K562 (cell line): ENCODE measurements at regions not wholly inside any gene's neighbourhood (a gene's known extent, or its start where the extent isn't known, plus 50 kb on each side); places are given as distances from the start of the nearest gene placed in this dataset.
A peak's percentile ranks its signal among the peaks of the same experiment; 100 is the strongest.

Experiments
- GABPB2 ChIP-seq: fragments of 250-450 bp; sonication (Bioruptor Pico); conservative IDR thresholded peaks from 2 replicates; pipeline ENCODE4 v1.5.1; 2021; ENCODE audit warnings: mild to moderate bottlenecking
- NCOR1 ChIP-seq: fragments of 450-650 bp; IDR thresholded peaks from 2 replicates; pipeline ENCODE4 v1.6.1; 2016; ENCODE audit warnings: mild to moderate bottlenecking, moderate library complexity
- PPARD ChIP-seq: fragments of 250-450 bp; sonication (Bioruptor Pico); IDR thresholded peaks from 2 replicates; pipeline ENCODE4 v1.8.0; 2022; ENCODE audit warnings: inconsistent platforms, mild to moderate bottlenecking, moderate library complexity
- RFX7 ChIP-seq: fragments of 250-450 bp; sonication (Bioruptor Pico); IDR thresholded peaks from 2 replicates; pipeline ENCODE4 v1.5.1; 2021; ENCODE audit warnings: mild to moderate bottlenecking
- SAP30 ChIP-seq: fragments of 200-600 bp; sonication (generic); IDR thresholded peaks from 2 replicates; pipeline ENCODE4 v1.6.1; 2012; ENCODE audit warnings: borderline replicate concordance, low read depth, mild to moderate bottlenecking, moderate library complexity, low read length, control low read depth, inconsistent platforms; ENCODE audit not compliant: insufficient read depth, poor library complexity, severe bottlenecking
- STAT5B ChIP-seq: fragments of 250-450 bp; sonication (Bioruptor Pico); IDR thresholded peaks from 2 replicates; pipeline ENCODE4 v1.8.0; 2021; ENCODE audit warnings: mild to moderate bottlenecking, inconsistent platforms
- ZKSCAN3 ChIP-seq: fragments of 250-450 bp; sonication (Bioruptor Pico); IDR thresholded peaks from 2 replicates; pipeline ENCODE4 v1.4.0; 2020
- ZNF644 ChIP-seq: fragments of 200-800 bp; sonication (Bioruptor generic); IDR thresholded peaks from 2 replicates; pipeline ENCODE4 v1.6.1; 2016; ENCODE audit warnings: low read depth, missing genetic modification characterization, missing compliant biosample characterization
- ZNF695 ChIP-seq: fragments of 450-650 bp; formaldehyde crosslinking; IDR thresholded peaks from 2 replicates; pipeline ENCODE4 v1.4.0; 2020; ENCODE audit warnings: mild to moderate bottlenecking, moderate library complexity
- TF ChIP-seq, protein P1 (sequence below): IDR thresholded peaks from 3 replicates; pipeline ENCODE4 v1.6.1; 2011; ENCODE audit warnings: borderline replicate concordance, mild to moderate bottlenecking; ENCODE audit not compliant: insufficient read length, insufficient read depth
- TF ChIP-seq, protein P2 (sequence below), 2 experiments: fragments of 450-650 bp in 1 of 2; sonication (generic) in 1 of 2; formaldehyde crosslinking; conservative IDR thresholded peaks; 2 replicates each; pipeline versions ENCODE4 v1.4.0 to v1.8.1; 2020 to 2022; ENCODE audit warnings: mild to moderate bottlenecking in 1 of 2, missing genetic modification reagents in 1 of 2
- TF ChIP-seq, protein P3 (sequence below): sonication (generic); formaldehyde crosslinking; IDR thresholded peaks from 2 replicates; pipeline ENCODE4 v1.8.1; 2023; ENCODE audit warnings: mild to moderate bottlenecking, missing genetic modification reagents, moderate library complexity
- TF ChIP-seq, protein P4 (sequence below): fragments of 200-800 bp; sonication (Bioruptor generic); IDR thresholded peaks from 2 replicates; pipeline ENCODE4 v1.6.1; 2017; ENCODE audit warnings: missing genetic modification characterization, missing compliant biosample characterization
- TF ChIP-seq, protein P5 (sequence below): sonication (generic); IDR thresholded peaks from 2 replicates; pipeline ENCODE4 v1.6.1; 2016
- TF ChIP-seq, protein P6 (sequence below): fragments of 450-650 bp; formaldehyde crosslinking; IDR thresholded peaks from 2 replicates; pipeline ENCODE4 v1.4.0; 2022; ENCODE audit warnings: mild to moderate bottlenecking, moderate library complexity
- TF ChIP-seq, protein P7 (sequence below): fragments of 250-450 bp; sonication (Bioruptor Pico); IDR thresholded peaks from 2 replicates; pipeline ENCODE4 v1.4.0; 2020; ENCODE audit warnings: borderline replicate concordance
- TF ChIP-seq, protein P8 (sequence below): fragments of 450-650 bp; formaldehyde crosslinking; IDR thresholded peaks from 2 replicates; pipeline ENCODE4 v1.4.0; 2020; ENCODE audit warnings: mild to moderate bottlenecking, moderate library complexity

DNA sequence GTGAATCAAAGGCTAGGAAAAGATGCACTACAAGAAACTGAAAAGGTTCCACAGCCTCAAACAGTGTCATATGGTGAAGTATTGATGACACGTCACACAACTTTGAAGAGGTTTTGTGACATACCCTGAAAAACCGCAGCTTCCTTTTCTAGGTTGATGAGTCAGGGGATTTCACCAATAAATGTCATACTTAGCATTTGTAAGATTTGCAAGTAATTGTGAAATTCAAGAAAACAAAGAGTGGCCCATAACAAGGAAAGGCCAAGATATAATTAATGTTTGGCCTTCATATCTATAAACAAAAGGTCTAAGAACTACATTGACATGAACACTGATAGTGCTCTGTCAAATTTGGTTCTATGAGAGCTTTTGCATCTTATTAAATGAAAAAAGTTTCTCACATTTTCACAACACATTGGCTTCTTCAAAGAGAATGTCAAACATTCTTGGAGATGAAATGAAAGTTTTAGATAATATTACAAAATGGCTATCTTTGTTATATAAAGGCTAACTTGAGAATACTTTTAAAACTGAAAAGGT, 62.0 kb upstream of the NAMPT start (continued):
- TF ChIP-seq, protein P1, sequence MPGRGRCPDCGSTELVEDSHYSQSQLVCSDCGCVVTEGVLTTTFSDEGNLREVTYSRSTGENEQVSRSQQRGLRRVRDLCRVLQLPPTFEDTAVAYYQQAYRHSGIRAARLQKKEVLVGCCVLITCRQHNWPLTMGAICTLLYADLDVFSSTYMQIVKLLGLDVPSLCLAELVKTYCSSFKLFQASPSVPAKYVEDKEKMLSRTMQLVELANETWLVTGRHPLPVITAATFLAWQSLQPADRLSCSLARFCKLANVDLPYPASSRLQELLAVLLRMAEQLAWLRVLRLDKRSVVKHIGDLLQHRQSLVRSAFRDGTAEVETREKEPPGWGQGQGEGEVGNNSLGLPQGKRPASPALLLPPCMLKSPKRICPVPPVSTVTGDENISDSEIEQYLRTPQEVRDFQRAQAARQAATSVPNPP: no peak
- TF ChIP-seq, protein P2, sequence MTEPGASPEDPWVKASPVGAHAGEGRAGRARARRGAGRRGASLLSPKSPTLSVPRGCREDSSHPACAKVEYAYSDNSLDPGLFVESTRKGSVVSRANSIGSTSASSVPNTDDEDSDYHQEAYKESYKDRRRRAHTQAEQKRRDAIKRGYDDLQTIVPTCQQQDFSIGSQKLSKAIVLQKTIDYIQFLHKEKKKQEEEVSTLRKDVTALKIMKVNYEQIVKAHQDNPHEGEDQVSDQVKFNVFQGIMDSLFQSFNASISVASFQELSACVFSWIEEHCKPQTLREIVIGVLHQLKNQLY (CRISPR knock-in tag; conservative IDR thresholded peaks at IDR 0.05): no peak
- TF ChIP-seq, protein P3, sequence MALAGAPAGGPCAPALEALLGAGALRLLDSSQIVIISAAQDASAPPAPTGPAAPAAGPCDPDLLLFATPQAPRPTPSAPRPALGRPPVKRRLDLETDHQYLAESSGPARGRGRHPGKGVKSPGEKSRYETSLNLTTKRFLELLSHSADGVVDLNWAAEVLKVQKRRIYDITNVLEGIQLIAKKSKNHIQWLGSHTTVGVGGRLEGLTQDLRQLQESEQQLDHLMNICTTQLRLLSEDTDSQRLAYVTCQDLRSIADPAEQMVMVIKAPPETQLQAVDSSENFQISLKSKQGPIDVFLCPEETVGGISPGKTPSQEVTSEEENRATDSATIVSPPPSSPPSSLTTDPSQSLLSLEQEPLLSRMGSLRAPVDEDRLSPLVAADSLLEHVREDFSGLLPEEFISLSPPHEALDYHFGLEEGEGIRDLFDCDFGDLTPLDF (CRISPR knock-in tag): no peak
- TF ChIP-seq, protein P4, sequence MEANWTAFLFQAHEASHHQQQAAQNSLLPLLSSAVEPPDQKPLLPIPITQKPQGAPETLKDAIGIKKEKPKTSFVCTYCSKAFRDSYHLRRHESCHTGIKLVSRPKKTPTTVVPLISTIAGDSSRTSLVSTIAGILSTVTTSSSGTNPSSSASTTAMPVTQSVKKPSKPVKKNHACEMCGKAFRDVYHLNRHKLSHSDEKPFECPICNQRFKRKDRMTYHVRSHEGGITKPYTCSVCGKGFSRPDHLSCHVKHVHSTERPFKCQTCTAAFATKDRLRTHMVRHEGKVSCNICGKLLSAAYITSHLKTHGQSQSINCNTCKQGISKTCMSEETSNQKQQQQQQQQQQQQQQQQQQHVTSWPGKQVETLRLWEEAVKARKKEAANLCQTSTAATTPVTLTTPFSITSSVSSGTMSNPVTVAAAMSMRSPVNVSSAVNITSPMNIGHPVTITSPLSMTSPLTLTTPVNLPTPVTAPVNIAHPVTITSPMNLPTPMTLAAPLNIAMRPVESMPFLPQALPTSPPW (CRISPR knock-in tag): peak; percentile 34
- TF ChIP-seq ZNF644 (tag) (peak; percentile 81), PPARD (CRISPR knock-in tag) (no peak), ZKSCAN3 (CRISPR knock-in tag) (no peak), SAP30 (no peak), GABPB2 (no peak), ZNF695 (CRISPR knock-in tag) (no peak), NCOR1 (0 out of 2 replicates have a peak, but pooled peaks have one; percentile 28), RFX7 (CRISPR knock-in tag) (no peak), STAT5B (no peak)
- TF ChIP-seq, protein P5, sequence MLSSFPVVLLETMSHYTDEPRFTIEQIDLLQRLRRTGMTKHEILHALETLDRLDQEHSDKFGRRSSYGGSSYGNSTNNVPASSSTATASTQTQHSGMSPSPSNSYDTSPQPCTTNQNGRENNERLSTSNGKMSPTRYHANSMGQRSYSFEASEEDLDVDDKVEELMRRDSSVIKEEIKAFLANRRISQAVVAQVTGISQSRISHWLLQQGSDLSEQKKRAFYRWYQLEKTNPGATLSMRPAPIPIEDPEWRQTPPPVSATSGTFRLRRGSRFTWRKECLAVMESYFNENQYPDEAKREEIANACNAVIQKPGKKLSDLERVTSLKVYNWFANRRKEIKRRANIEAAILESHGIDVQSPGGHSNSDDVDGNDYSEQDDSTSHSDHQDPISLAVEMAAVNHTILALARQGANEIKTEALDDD: peak; percentile 46; the same call in 1 of the 2 replicates
- TF ChIP-seq, protein P6, sequence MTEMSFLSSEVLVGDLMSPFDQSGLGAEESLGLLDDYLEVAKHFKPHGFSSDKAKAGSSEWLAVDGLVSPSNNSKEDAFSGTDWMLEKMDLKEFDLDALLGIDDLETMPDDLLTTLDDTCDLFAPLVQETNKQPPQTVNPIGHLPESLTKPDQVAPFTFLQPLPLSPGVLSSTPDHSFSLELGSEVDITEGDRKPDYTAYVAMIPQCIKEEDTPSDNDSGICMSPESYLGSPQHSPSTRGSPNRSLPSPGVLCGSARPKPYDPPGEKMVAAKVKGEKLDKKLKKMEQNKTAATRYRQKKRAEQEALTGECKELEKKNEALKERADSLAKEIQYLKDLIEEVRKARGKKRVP (CRISPR knock-in tag): peak; percentile 70; the same call in 1 of the 2 replicates
- TF ChIP-seq, protein P7, sequence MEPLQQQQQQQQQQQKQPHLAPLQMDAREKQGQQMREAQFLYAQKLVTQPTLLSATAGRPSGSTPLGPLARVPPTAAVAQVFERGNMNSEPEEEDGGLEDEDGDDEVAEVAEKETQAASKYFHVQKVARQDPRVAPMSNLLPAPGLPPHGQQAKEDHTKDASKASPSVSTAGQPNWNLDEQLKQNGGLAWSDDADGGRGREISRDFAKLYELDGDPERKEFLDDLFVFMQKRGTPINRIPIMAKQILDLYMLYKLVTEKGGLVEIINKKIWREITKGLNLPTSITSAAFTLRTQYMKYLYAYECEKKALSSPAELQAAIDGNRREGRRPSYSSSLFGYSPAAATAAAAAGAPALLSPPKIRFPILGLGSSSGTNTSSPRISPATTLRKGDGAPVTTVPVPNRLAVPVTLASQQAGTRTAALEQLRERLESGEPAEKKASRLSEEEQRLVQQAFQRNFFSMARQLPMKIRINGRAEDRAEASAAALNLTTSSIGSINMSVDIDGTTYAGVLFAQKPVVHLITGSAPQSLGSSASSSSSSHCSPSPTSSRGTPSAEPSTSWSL: no peak
- TF ChIP-seq, protein P8, sequence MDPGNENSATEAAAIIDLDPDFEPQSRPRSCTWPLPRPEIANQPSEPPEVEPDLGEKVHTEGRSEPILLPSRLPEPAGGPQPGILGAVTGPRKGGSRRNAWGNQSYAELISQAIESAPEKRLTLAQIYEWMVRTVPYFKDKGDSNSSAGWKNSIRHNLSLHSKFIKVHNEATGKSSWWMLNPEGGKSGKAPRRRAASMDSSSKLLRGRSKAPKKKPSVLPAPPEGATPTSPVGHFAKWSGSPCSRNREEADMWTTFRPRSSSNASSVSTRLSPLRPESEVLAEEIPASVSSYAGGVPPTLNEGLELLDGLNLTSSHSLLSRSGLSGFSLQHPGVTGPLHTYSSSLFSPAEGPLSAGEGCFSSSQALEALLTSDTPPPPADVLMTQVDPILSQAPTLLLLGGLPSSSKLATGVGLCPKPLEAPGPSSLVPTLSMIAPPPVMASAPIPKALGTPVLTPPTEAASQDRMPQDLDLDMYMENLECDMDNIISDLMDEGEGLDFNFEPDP (CRISPR knock-in tag): no peak
